Effector CD8-positive, alpha-beta T cell (primary cell): ENCODE measurements at regions not wholly inside any gene's neighbourhood (a gene's known extent, or its start where the extent isn't known, plus 50 kb on each side); places are given as distances from the start of the nearest gene placed in this dataset.

ENCODE experiments used
- DNase-seq: peaks from one replicate; lab custom pipeline; 2025; lab: John Stamatoyannopoulos, UW

DNA sequence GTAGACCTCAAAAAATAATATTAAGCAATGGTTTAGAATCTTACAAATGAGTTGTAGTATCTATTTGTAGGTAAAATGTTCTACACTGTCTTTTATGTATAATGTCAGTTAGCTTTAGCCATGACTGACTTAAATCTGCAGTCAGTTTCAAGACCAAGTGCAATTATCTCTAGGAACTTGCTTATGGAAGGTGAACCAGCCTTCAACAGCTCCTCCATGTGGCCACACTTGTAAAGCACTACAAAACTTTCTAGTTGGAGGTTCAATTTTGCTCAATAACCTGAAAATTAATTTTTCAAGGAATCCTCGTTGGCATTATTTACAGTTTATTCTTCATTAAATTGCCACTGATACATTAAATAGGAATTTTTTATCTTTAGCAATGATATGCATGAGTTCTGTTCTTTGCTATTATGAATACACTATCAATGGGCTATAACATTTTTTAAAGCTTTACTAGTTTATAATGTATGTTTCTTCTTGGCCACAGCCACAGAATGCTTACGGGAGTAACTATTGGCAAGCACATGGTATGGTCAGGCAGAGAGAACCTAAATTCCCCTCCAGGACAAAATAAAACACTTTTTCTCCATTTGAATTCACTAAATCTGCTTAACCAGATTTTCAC is 315.3 kb upstream of the UBE2E2 start:
- DNase-seq: no peak

DNA sequence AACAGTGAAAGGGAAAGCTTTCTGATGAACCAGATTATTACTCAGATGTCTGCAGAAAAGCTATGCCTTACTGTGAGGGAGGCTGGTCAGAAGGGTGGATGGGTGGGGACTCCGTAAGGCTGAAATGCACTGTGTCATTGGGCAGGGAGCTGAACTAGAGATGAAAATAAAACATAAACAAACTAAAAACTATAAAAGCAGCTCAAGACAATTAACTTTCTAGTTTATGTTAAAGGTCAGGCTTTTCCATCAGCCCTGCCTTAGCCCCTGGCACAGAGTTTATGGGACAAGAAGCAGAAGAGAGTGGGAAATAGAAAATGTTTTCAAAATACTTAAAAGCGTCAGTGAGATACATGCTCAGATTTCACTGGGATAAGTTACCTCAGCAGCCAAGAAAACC is 310.0 kb upstream of the UBE2E2 start:
- DNase-seq: no peak

DNA sequence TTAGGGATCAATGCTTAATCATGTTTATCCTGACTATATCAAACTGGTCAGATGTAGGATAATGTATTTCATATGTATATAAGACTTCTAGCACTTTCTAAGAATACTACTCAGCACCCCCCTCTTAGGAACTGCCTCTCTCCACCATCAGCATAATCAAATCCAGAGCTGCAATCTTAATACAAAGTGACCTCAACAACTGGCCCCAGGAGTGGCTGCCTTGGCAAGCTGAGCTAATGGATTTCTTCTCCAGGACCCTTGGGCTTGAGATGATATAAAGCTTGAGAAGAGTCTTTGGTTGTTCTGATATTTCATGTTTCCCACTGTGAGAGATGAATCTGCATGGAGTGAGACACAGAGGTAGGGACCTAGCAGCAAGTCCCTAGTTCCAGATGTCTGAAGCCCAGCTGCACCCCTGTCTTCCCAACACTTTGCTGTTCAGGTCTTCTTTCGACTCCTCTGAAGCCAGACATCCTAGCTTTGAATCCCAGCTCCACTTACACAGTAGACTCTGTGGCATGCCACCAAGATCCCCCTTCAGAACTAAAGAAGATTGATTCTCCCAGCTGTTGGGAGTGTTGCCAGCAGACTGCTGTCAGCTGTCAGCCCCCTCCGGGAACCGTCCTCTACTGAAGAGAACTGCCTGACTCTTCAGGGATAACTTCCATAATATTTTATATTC is 309.3 kb upstream of the UBE2E2 start:
- no peak for DNase-seq

DNA sequence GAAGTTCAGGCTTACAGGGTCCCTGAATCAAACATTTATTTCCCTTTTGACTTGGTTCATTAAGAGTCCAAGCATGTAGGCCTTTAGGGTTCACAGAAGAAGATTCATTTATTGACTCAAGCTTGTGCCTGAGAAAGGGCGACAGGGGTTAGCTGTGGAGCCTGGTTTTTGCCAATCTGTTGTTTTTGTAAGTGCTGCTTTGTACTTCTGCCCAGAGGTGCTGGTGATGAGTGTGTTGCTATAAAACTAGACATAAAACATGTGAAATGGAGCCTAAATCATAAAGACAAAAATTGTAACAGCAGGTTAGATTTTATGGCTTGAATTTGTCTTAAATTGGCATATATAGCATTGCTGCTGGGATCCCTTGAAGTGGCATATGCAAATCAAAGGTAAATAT is 308.3 kb upstream of the UBE2E2 start:
- no peak for DNase-seq

DNA sequence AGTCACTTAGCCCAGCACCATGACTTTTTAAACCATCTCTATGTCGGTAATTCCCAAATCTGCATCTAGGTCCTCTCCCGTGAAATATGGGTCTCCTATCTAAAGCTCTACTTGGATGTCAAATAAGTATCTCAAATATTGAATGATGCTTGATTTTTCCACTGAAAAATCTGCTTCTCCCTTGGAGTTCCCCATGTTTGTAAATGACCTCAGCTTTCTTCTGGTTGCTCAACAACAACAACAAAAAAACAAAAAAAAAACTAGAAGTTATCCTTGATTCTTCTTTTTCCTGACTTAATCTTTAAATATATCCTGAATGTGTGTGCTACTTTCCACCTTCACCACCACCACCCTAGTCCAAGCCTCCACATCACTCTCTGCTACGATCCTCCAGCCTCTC is 307.5 kb upstream of the UBE2E2 start:
- no peak for DNase-seq

DNA sequence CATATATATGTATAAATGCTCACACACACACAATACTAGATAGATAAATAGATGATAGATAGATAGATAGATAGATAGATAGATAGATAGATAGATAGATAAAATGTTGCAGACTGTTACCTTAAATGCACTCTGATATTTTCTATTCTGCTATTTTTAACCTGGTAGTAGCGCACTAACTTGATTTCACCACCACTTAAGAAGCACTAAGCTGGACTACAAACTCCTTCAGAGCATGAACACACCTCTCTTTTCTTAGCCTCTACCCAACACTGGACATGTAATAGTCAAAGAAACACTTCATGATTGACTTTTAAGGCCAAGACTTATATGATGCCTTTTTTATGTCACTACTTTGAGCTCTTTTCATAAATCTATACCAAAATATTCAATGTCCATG is 304.6 kb upstream of the UBE2E2 start:
- DNase-seq: no peak

DNA sequence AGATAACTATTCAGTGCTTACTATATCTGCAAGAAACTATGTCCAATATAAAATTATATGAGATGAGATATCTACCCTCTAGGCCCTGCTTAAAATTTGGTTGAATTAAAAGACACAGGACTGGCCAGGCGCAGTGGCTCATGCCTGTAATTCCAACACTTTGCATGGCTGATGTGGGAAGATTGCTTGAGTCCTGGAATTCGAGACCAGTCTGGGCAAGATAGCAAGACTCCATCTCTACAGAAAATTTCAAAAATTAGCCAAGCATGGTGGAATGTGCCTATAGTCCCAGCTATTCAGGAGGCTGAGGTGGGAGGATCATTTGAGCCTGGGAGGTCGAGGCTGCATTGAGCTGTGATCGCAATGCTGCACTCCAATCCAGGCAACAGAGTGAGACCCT is 303.7 kb upstream of the UBE2E2 start:
- no peak for DNase-seq

DNA sequence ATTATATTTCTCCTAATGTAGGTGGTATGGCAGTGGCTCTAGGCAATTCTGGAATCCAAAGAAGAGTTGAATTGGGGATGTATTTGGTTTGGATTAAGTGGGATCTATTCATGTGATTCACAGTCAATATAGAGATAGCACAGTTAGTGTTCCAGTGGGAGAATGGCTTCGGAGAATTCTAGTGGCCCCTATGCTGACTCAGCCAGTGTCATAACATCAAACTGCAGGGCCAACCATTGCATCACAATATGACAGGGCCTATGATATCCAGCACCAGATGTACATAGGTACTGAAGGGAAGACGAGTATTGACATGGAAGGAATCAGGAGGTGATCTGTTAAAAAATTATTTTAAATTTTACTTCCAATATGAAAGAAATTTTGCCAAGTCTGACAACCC is 302.8 kb upstream of the UBE2E2 start:
- no peak for DNase-seq

DNA sequence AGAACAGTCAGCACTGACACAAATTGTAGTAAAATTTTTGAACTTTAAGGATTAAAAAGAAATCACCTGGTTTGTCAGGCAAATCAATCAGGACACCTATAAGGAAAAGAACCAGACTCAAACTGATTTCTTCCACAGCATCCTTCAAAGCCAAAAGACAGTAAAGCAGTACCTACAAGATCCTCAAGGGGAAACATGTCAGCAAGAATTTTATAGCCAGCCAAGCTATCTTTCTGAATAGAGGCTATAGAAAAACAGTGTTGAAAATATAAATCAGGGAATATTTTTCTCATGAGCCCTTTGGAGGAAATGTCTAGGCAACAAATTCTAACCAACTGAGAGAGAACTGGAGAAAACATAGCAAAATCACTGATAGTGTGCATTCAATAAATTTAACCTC is 301.4 kb upstream of the UBE2E2 start:
- no peak for DNase-seq

DNA sequence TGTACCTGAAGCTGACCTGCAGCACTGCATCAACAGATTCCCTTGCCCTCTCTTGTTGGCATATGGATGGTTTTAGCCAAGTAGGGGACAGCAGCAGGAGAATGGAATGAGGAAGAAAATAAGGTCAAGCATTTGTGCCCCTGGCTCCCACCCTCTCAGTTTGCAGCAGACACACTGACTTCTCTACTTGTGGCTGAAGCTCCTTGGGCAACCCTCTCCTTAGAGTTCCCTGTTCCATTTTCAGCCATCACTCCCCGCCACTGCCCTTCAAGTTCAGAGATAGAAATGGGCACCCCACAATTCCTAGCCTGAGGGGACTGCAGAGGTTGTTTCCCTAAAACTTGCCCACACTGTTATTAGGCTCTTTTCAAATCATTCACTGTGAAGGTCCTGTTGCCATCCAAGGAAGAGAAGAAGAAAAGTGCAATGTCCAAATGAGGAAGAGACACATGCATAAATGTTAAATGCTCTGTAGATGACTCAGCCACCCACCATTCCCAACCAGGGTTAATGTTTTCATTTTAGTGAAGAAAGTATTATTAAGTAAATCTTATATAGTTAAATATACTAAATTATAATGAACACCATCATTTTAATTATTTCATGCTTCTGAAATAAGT is 295.9 kb upstream of the UBE2E2 start:
- no peak for DNase-seq

DNA sequence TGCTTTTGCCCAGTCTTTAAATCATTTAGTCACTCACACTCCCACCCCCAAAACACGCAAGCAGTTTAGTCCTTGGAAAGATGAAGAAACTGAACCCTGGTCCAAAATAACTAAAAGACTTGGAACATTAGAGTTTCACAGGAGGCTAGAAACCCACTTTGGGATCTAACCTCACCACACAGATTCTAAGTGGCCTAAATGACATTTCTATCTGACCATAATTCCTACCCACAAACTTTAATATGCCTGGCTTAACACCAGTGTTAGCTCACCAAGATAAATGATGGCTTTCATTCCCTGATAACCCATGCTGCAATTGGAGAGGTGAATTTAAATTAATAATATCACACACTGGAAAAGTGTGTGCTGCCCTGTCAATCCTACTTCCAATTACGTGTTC is 295.3 kb upstream of the UBE2E2 start:
- no peak for DNase-seq

DNA sequence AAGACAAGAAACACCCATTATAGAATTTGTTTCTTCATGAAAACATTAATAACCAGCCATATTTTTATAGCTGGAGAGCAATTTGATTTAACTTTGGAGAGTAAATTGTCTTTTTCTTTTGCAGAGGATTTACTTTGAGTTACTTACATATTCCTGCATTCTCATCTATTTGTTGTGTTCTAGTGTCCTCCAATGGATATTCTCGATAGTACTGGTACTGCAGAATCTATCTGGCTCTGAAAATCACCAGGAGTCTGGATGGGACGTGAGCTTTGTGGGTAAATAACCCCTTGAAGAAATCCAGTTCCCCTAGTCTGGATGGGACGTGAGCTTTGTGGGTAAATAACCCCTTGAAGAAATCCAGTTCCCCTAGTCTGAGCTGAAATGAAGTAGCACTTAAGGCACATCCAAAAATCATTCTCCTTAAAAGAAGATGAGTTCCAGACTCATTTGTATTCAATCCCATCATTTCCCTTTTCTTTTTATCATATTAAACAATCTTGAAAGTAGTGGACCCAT is 294.1 kb upstream of the UBE2E2 start:
- no peak for DNase-seq

DNA sequence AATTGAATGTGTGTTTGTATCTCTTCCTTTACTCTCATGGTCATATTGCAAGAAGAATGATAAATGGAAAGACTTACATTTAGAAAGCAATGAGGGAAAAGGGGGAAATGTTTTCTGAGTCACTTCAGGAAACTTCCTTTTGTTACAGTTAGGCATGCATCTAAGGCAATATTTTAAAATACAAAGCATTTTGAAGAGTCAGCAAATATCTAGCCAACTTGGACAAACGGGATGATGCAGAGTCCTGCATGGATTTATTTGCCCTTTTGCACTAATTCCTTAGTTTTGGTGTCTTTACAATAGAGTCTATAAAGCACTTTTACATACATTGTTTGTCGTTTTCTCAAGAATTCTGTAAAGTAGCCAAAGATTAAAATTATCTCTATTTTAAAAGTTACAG is 286.2 kb upstream of the UBE2E2 start:
- no peak for DNase-seq

DNA sequence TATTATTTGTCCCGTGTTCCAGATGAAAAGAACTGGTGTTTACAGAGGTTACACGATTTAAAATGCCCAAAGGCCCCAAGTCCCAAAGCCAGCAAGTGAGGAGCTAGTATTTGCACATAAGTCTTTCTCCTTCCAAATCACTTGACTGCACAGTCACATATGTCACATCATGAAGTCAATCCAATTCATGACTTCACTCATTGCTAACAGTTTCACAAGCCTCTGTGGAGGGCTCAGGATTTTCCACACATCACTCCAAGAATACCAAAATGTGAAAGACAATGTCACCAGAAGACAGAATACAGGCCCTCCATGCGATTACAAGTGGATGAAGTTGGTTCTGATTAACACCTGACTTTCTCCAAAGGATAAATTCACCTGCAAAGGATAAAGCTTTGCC is 283.1 kb upstream of the UBE2E2 start:
- no peak for DNase-seq

DNA sequence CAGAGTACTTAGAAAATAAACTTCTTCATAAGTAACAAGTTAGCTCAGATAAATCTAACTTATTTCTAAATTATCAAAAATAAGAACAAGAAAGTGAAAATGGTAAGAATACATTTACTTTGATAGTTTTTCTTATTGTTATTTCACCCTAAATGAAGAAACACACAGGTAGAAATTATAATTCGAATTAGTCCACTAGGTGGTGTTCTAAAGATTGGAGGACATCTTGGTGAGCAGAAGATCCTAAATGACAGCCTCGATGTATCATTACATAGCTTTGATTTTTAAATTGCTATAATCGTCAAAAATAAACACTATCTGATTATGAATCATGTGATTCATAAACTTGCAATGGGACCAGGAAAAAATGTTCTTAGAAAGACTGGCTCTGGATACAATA is 280.8 kb upstream of the UBE2E2 start:
- no peak for DNase-seq

DNA sequence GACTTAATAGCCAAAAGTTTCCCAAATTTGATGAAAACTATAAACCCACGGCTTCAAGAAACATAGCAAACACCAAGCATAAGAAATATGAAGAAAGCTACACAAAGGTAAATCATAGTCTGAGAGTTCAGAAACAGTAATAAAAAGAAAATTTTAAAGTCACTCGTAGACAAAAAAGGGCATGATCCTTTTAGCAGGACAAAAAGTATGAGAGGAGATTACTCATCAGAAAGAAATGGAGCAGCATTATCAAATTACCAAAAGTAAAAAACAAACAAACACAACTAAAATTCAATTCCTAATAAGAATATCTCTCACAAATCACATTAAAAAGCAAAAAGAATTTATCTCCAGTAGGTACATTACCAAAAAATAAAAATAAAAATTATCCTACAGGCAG is 279.4 kb upstream of the UBE2E2 start:
- DNase-seq: no peak

DNA sequence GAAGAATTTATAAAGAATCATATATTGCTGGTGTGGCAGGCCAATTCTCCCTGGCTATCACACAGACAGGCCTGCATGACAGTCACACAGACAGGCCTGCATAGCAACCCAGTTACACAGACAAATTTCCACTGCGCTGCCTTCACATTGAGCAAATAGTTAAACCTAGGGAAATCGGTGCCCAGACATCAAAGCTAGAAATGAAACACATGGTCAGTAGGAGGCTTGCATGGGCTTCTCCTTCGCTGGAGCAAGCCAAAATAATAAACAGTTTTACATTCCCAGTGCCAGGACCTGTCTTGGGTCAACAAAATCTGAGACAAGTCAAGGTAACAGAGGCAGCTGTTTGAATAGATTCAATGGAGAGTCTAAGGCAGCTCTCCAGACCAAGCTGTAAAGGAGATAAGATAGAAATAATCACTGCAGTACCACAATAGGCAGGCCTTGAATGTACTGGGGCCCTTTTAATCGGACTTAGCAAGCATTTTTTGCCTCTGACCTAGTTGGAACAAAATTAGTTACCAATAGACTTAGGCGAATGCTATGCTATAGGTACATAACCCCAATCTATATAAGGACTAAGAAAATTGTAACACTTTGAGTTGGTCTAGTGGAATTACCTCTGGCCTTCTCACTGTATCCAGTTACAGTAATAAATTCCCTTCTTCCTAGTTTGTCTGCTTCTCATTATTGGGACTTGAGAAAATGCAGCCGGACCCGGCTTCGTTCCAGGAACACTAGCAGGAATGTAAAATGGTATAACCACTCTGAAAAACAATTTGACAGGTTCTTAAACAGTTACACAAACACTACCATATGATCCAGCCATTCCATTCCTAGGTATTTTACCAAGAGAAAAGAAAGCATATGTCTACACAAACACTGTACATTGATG is 274.7 kb upstream of the UBE2E2 start:
- no peak for DNase-seq

DNA sequence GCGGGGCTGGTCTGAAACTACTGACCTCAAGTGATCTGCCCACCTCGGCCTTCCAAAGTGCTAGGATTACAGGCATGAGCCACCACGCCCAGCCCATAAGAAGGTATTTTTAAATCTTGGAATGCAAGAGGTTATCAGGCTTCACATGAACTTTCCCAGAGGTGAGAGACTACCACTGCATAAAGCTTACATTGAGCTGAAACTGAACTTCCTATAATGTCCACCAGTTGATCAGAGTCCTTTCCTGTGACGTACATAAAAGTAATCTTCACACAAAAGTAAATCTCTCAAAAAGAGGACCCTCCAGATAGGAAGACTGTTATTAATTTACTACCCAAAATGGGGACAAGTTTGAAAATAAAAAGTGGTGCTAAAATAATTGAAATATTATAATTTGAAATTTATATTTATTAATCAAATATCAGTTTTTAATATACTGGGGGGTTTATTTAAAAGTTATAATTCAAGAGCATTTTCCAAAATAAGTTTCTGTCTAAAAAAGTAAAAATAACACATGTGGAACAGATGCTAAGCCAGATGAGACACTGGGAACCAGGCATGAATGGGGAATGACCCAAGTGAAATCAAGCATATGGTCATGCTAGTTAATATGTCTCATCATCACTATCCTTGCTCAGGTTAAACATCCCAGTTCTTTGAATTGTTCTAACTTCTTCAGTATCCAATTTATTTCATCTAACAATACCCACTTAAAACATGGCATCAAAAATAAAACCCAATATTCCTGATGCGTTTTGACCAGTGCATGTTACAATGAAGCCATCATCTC is 269.9 kb upstream of the UBE2E2 start:
- no peak for DNase-seq

DNA sequence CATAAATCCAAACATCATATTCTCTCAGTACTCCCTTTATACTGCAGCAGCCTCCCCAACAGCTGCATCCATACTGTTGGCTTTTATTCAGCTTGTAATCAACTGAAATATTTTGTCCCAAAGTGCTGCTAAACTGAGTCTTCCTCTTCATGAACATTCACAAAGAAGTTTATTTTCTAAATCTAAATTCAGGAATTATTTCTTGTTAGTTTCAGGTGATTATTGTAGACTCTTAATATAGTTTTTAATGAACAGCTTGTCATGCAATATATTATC is 269.3 kb upstream of the UBE2E2 start:
- no peak for DNase-seq

DNA sequence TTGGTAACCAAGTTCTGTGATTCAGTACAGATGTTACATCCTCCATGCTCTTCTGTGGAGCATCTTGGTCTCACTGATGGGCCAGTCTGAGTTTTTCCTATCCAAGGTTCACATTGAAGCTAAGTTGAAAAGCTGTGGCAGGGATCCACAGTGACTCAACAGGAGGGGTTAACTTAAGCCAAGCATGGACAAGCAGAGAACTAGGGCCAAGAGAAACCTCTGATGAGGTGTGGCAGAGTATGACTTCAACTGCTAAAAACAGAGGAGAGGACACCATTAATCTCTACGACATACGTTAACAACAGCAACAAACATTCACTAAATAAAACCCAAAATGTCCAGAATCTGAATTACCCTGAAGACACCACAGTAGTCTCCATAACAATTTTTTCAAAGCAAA is 268.1 kb upstream of the UBE2E2 start:
- no peak for DNase-seq

DNA sequence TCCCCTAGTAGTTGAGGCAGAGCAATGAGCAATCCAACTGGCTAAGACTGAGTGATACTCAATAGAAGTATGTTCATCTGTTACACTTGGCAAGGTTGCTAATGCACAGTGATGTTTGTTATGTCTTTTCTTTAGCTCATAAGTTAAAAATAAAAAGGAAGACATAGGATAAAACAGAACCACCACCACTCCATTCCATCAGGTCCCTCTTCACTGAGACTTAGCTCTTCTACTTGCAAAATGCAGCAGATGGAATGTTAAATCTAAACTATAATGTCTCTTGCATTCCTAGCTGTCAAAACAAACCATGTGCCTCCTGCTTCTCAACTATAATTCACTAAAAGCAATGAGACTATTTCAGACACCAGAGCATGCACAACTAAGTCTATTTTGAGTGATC is 265.6 kb upstream of the UBE2E2 start:
- DNase-seq: no peak

DNA sequence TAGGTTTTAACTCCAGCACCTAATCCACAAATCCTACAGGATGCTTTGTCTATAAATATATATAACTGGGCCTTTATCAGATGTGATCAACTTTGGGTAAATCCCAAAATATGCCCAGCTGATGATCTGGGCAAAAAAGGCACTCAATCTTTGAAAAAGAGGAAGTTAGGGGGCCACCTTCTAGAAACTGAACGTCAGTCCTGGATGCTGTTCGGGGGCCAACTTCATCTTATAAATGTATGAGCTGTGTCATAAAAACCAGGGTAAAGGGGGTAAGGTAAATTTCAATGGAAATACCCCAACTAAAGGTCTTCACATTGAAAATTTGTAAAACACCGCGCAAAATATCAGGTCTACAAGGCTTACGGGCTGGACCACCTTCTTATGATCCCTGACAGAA is 264.4 kb upstream of the UBE2E2 start:
- DNase-seq: no peak
